PC-9 (cell line): ENCODE measurements at regions not wholly inside any gene's neighbourhood (a gene's known extent, or its start where the extent isn't known, plus 50 kb on each side); places are given as distances from the start of the nearest gene placed in this dataset.

Experiments
- BruUV-seq: library from RNA; stranded (reverse); fragments of 400-500 nt; replicated peaks from 2 replicates; lab custom pipeline; 2021; lab: Mats Ljungman, UMichigan
- CTCF ChIA-PET: fragments of 300-600 bp; sonication (Branson Sonifier 250); formaldehyde crosslinking; loops from one replicate; lab custom pipeline; 2022; ENCODE audit warnings: antibody characterized with exemption; lab: Charles Lee
- POLR2A ChIA-PET: fragments of 300-600 bp; sonication (Branson Sonifier 250); formaldehyde crosslinking; loops from one replicate; lab custom pipeline; 2022; ENCODE audit warnings: antibody characterized with exemption; ENCODE audit not compliant: unreplicated experiment; lab: Charles Lee
- DNase-seq, 2 experiments: peaks; one replicate each; pipeline versions ENCODE4 v3.0.0 to v3.0.0-alpha.2; 2015 to 2022; ENCODE audit warnings: mixed read lengths in 1 of 2
- H2AFZ ChIP-seq: fragments of 200-600 bp; sonication (generic); 2 replicates; pipeline ENCODE4 v1.8.1; 2017; ENCODE audit warnings: antibody characterized with exemption
- H3F3A ChIP-seq: fragments of 200-600 bp; sonication (generic); 2 replicates; pipeline ENCODE4 v1.8.1; 2017; ENCODE audit warnings: antibody characterized with exemption, mild to moderate bottlenecking, low read depth; ENCODE audit not compliant: insufficient read depth
- H3K27ac ChIP-seq: fragments of 200-600 bp; sonication (generic); 2 replicates; pipeline ENCODE4 v1.6.1; 2016; ENCODE audit warnings: mixed run types
- H3K27me3 ChIP-seq: fragments of 200-600 bp; sonication (generic); 2 replicates; pipeline ENCODE4 v1.6.1; 2016; ENCODE audit warnings: low read depth, mixed run types; ENCODE audit not compliant: insufficient read depth
- H3K36me3 ChIP-seq: fragments of 200-600 bp; sonication (generic); 2 replicates; pipeline ENCODE4 v1.6.1; 2016; ENCODE audit warnings: low read depth, mixed run types
- H3K4me1 ChIP-seq: fragments of 200-600 bp; sonication (generic); replicated peaks from 2 replicates; pipeline ENCODE4 v1.6.1; 2016; ENCODE audit warnings: mixed run types; ENCODE audit not compliant: insufficient read depth
- H3K4me2 ChIP-seq: fragments of 200-600 bp; sonication (generic); 2 replicates; pipeline ENCODE4 v1.6.1; 2017; ENCODE audit warnings: mixed run types
- H3K4me3 ChIP-seq: fragments of 200-600 bp; sonication (generic); 2 replicates; pipeline ENCODE4 v1.6.1; 2016; ENCODE audit warnings: mixed run types
- H3K79me2 ChIP-seq: fragments of 200-600 bp; sonication (generic); 2 replicates; pipeline ENCODE4 v1.6.1; 2017; ENCODE audit warnings: low read depth, mixed run types
- H3K9me2 ChIP-seq: fragments of 200-600 bp; sonication (generic); 2 replicates; pipeline ENCODE4 v1.8.1; 2017; ENCODE audit warnings: mild to moderate bottlenecking; ENCODE audit not compliant: insufficient read depth
- H3K9me3 ChIP-seq: fragments of 200-600 bp; sonication (generic); 2 replicates; pipeline ENCODE4 v1.8.1; 2016; ENCODE audit warnings: low read depth; ENCODE audit not compliant: insufficient read depth
- H4K20me1 ChIP-seq: fragments of 200-600 bp; sonication (generic); 2 replicates; pipeline ENCODE4 v1.8.1; 2017; ENCODE audit not compliant: insufficient read depth
- EZH2 ChIP-seq: fragments of 200-600 bp; sonication (generic); IDR thresholded peaks from 2 replicates; pipeline ENCODE4 v1.8.0; 2017; ENCODE audit warnings: antibody characterized with exemption, low read depth
- intact Hi-C: fragments of 100-400 bp; cut with micrococcal nuclease; formaldehyde crosslinking; loops from one replicate; pipeline ENCODE4 v1.10.0; 2022; ENCODE audit not compliant: unreplicated experiment
- TF ChIP-seq, protein P1 (sequence below): fragments of 200-600 bp; sonication (generic); conservative IDR thresholded peaks from 2 replicates; pipeline ENCODE4 v1.6.1; 2017; ENCODE audit warnings: mixed run types, antibody characterized with exemption, mild to moderate bottlenecking, moderate library complexity

DNA sequence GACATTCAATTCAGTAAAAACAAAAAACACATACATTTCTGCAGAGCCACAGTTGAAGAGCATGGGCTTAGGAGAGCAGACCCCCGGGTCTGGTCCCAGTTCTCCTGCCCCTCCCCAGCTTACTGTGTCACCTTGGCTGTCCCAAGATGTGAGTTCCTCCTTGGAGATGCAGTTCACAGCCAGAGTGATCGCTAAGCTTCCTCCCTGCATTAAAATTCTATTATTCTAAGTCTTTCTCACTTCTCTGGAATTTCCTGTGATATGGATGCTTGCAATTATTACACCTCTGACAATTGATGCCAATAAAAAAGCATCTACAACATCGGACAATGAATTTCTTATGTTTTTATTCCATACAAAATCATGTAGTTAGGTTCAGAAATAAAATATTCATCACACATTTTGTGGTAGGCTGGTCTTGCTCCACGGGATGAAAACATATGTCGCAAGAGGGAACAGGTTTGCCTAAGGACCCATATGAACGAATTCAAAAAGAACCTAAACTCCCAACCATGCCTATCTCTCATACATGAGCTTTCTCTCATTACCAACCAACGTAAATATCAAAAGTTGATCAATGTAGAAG lies 328.5 kb upstream of the RUNX1 start:
- intact Hi-C loops: no loop called here
- Histone ChIP-seq H3K79me2 (no peaks in the 10 kb centered on the region), H3F3A (no peaks in the 10 kb centered on the region; the same call in 1 of the 2 replicates), H3K9me3 (no peaks in the 10 kb centered on the region), H3K9me2 (no peaks in the 10 kb centered on the region), H3K4me3 (no peak overlapping the region), H3K27me3 (no peaks in the 10 kb centered on the region), H3K36me3 (no peaks in the 10 kb centered on the region), H3K4me1 (no peaks in the 10 kb centered on the region), H3K27ac (no peak overlapping the region), H3K4me2 (no peak overlapping the region), H4K20me1 (no peaks in the 10 kb centered on the region), H2AFZ (no peak overlapping the region)
- CTCF ChIA-PET: no interaction called here
- POLR2A ChIA-PET: interaction anchor here (0.5 to 0.7 kb wide), 2 partner anchors 47 to 500 kb away, joined by 4 to 13 read pairs; no protein-coding TSS in a partner anchor
- no TSS peak for BruUV-seq
- TF ChIP-seq, protein P1, sequence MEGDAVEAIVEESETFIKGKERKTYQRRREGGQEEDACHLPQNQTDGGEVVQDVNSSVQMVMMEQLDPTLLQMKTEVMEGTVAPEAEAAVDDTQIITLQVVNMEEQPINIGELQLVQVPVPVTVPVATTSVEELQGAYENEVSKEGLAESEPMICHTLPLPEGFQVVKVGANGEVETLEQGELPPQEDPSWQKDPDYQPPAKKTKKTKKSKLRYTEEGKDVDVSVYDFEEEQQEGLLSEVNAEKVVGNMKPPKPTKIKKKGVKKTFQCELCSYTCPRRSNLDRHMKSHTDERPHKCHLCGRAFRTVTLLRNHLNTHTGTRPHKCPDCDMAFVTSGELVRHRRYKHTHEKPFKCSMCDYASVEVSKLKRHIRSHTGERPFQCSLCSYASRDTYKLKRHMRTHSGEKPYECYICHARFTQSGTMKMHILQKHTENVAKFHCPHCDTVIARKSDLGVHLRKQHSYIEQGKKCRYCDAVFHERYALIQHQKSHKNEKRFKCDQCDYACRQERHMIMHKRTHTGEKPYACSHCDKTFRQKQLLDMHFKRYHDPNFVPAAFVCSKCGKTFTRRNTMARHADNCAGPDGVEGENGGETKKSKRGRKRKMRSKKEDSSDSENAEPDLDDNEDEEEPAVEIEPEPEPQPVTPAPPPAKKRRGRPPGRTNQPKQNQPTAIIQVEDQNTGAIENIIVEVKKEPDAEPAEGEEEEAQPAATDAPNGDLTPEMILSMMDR: no peak
- no peak for TF ChIP-seq EZH2
- DNase-seq: no peak

DNA sequence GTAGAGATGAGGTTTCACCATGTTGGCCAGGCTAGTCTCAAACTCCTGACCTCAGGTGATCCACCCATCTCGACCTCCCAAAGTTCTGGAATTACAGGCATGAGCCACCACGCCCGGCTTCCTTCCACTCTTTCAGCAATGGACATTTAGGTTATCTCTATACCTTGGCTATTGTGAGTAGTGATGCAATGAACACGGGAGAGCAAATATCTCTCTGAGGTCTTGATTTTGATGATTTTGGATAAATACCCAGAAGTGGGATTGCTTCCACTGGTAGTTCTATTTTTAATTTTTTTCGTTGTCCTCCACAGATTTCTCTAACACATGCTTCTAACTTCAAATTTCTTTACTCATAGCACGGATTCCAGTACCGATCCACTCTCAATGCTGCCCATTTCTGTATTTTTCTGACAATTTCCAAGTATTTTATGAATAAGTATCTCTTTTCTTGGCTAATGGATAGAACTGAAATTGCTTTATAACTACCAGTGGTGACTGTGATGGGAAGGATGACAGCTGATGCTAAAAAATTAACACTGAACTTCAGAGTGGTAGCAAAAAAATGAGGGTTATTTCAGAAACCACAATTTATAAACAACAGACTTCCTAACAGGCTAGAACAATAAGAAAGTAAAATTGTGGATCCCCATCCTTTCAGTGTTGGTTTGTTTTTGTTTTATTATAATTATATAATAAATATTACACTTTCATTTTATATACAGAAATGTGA lies 327.5 kb upstream of the RUNX1 start:
- Histone ChIP-seq H3K27ac (no peak overlapping the region), H3K9me2 (no peaks in the 10 kb centered on the region), H3K27me3 (no peaks in the 10 kb centered on the region), H3K79me2 (no peaks in the 10 kb centered on the region), H3K9me3 (no peaks in the 10 kb centered on the region), H3K4me1 (no peaks in the 10 kb centered on the region), H3K36me3 (no peaks in the 10 kb centered on the region), H2AFZ (no peak overlapping the region), H3F3A (no peaks in the 10 kb centered on the region; the same call in 1 of the 2 replicates), H3K4me3 (no peak overlapping the region), H3K4me2 (no peak overlapping the region), H4K20me1 (no peaks in the 10 kb centered on the region)
- ChIA-PET CTCF (no interaction called here), POLR2A (no interaction called here)
- intact Hi-C loops: no loop called here
- TF ChIP-seq, protein P1: no peak
- no peak for TF ChIP-seq EZH2
- BruUV-seq: no TSS peak
- DNase-seq: no peak

DNA sequence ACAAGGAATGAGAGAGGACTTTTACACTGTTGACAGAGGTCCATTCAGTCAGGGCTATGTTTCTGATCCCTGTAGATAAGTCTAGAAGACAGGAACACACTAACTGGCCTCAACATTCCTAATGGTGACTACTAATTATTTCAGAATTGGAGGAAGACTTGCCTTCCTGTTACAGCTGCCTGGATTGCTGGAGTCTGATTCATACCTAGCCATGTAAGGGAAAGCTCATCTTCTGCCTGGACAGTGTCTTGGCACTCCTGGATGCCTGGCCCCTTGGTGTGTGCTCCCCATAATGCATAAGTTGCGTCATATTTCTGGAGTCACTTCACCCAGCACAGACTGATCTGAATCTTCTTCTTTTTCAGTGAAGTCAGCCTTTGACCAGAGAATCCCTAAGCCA lies 326.0 kb upstream of the RUNX1 start:
- no peaks in the 10 kb centered on the region for H3K9me3 ChIP-seq
- H3F3A ChIP-seq: no peaks in the 10 kb centered on the region; the same call in 1 of the 2 replicates
- ChIA-PET POLR2A (interaction anchor here (0.6 kb wide), 1 partner anchor 84 kb away, joined by 4 read pairs; no protein-coding TSS in a partner anchor), CTCF (no interaction called here)
- no peak for DNase-seq
- H2AFZ ChIP-seq: no peak overlapping the region
- H3K4me1 ChIP-seq: no peaks in the 10 kb centered on the region
- H3K27ac ChIP-seq: no peak overlapping the region
- H3K79me2 ChIP-seq: no peaks in the 10 kb centered on the region
- H4K20me1 ChIP-seq: no peaks in the 10 kb centered on the region
- intact Hi-C loops: no loop called here
- no peak overlapping the region for H3K4me3 ChIP-seq
- TF ChIP-seq, protein P1: no peak
- no peak for TF ChIP-seq EZH2
- H3K36me3 ChIP-seq: no peaks in the 10 kb centered on the region
- no peak overlapping the region for H3K4me2 ChIP-seq
- no peaks in the 10 kb centered on the region for H3K27me3 ChIP-seq
- no peaks in the 10 kb centered on the region for H3K9me2 ChIP-seq
- no TSS peak for BruUV-seq
